Urothelium cell line (cell line): ENCODE measurements at regions not wholly inside any gene's neighbourhood (a gene's known extent, or its start where the extent isn't known, plus 50 kb on each side); places are given as distances from the start of the nearest gene placed in this dataset.
"Not testable (repeated sequence)": the region's sequence is repeated elsewhere in the genome, so short reads cannot be mapped to it uniquely, and the experiment has no call there.

Experiments used
- DNase-seq: peaks from one replicate; pipeline ENCODE4 v3.0.0; 2011; ENCODE audit warnings: low spot score, mixed read lengths
- FAIRE-seq: peaks from 2 replicates; lab custom pipeline; 2011; peaks lifted over from hg19 to GRCh38; lab: Jason Lieb, UNC

- DNase-seq (no peak), FAIRE-seq (no peak)
Observed at GRCh38 chr5:154702477-154702876, 52.7 kb upstream of the LARP1 start.

GRCh38 chr5:154701725-154702124, 53.5 kb upstream of the LARP1 start:
- FAIRE-seq, DNase-seq: not testable (repeated sequence)

GRCh38 chr5:154701181-154701580, 54.0 kb upstream of the LARP1 start:
- DNase-seq (no peak), FAIRE-seq (no peak)

- not testable (repeated sequence) for FAIRE-seq, DNase-seq
Observed at GRCh38 chr5:154700289-154700928, 54.8 kb upstream of the LARP1 start.

- no peak for FAIRE-seq
- DNase-seq: no peak
Observed at GRCh38 chr5:154698763-154699162, 56.4 kb upstream of the LARP1 start.

GRCh38 chr5:154697371-154697770, 57.8 kb upstream of the LARP1 start:
- FAIRE-seq (no peak), DNase-seq (no peak)

- no peak for DNase-seq
- no peak for FAIRE-seq
Observed at GRCh38 chr5:154696891-154697290, 58.3 kb upstream of the LARP1 start.

- DNase-seq (no peak), FAIRE-seq (no peak)
Observed at GRCh38 chr5:154694159-154694558, 61.0 kb upstream of the LARP1 start.

- no peak for DNase-seq
- no peak for FAIRE-seq
Observed at GRCh38 chr5:154690488-154690887, 64.7 kb upstream of the LARP1 start.

- no peak for FAIRE-seq
- no peak for DNase-seq
Observed at GRCh38 chr5:154686490-154686889, 68.7 kb upstream of the LARP1 start.

- FAIRE-seq: no peak
- no peak for DNase-seq
Observed at GRCh38 chr5:154683101-154683880, 71.9 kb upstream of the LARP1 start.

- DNase-seq (no peak), FAIRE-seq (no peak)
Observed at GRCh38 chr5:154679501-154679900, 75.7 kb upstream of the LARP1 start.

- FAIRE-seq (no peak), DNase-seq (no peak)
Observed at GRCh38 chr5:154677921-154678320, 77.3 kb upstream of the LARP1 start.

GRCh38 chr5:154676508-154676907, 78.7 kb upstream of the LARP1 start:
- no peak for DNase-seq

GRCh38 chr5:154674029-154674428, 81.1 kb upstream of the LARP1 start:
- no peak for DNase-seq
- no peak for FAIRE-seq

More at GRCh38 chr5:154676508-154676907, 78.7 kb upstream of the LARP1 start:
- FAIRE-seq: no peak

- DNase-seq: no peak
- FAIRE-seq: no peak
Observed at GRCh38 chr5:154673506-154673905, 81.7 kb upstream of the LARP1 start.

- not testable (repeated sequence) for DNase-seq, FAIRE-seq
Observed at GRCh38 chr5:154669913-154670312, 85.3 kb upstream of the LARP1 start.

- no peak for FAIRE-seq
- DNase-seq: no peak
Observed at GRCh38 chr5:154669402-154669801, 85.8 kb upstream of the LARP1 start.

- DNase-seq: no peak
- FAIRE-seq: no peak
Observed at GRCh38 chr5:154664869-154665268, 90.3 kb upstream of the LARP1 start.

GRCh38 chr5:154663424-154663823, 91.8 kb upstream of the LARP1 start:
- DNase-seq (no peak), FAIRE-seq (no peak)

- DNase-seq: no peak
- no peak for FAIRE-seq
Observed at GRCh38 chr5:154654486-154655371, 100.4 kb upstream of the LARP1 start.
